ENCODE measurements at regions not wholly inside any gene's neighbourhood (a gene's known extent, or its start where the extent isn't known, plus 50 kb on each side); places are given as distances from the start of the nearest gene placed in this dataset.

DNA sequence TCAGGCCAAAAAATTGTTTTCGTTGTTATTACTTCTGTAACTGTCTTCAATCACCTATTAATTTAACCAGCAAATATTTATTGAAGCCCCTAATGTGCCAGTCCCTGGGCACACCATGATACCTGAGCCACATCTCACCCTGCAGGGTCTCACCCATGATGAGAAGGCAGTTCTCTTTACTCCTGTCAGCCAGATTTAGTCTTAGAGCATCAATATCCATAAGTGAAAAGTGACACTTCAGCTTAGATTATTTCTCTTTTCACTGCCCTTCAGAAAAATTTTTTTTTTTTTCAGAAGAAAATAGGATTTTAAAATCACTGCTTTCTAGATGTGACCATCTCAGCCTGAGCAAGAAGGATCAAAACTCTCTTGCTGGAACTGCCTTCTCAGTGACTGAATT lies 258.6 kb upstream of the NFE2L3 start:
- H3K4me3 ChIP-seq (ENCODE audit: low read depth, low read length): no peak overlapping the region

DNA sequence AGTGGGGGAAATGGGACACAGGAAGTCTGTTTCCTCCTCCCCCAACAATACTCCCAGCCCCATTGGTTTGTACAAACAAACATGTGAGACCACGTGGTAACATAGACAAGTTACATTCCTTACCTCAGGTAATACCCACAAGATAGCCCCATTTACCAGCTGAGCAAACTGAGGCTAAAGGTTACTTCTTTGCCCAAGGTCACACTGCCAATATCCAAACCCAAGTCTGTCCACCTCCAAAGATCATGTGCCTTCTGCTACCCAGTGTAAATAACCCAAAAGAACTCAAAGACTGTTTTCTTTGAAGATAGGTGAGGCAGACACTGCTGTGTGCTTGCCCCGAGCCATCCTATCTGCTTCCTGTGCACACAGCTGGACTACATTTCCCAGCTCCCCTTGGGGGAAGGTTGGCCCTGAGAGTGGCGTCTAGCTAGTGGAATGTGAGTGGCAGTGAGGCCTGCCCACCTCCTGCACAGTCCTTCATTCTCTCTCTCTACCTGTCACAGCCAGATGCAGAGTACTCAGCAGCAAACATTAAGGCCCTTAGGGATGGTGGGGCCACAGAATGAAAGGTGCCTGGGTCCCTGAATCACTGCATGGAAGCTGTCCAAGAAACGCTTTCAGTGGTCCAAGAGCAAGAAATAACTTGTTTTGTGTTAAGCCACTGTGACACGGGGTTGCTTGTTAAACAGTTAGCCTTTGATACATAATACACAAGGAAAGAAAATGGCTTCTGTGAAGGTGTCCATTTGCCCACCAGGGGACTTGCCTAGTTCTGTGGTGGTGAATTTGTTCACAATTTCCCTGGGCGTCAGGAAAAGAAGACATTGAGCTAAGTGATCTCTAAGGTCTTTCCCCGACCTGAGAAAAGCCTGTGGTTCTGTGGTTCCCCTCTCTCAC lies 257.7 kb upstream of the NFE2L3 start:
- no peak overlapping the region for H3K4me3 ChIP-seq (ENCODE audit: low read depth, low read length)

DNA sequence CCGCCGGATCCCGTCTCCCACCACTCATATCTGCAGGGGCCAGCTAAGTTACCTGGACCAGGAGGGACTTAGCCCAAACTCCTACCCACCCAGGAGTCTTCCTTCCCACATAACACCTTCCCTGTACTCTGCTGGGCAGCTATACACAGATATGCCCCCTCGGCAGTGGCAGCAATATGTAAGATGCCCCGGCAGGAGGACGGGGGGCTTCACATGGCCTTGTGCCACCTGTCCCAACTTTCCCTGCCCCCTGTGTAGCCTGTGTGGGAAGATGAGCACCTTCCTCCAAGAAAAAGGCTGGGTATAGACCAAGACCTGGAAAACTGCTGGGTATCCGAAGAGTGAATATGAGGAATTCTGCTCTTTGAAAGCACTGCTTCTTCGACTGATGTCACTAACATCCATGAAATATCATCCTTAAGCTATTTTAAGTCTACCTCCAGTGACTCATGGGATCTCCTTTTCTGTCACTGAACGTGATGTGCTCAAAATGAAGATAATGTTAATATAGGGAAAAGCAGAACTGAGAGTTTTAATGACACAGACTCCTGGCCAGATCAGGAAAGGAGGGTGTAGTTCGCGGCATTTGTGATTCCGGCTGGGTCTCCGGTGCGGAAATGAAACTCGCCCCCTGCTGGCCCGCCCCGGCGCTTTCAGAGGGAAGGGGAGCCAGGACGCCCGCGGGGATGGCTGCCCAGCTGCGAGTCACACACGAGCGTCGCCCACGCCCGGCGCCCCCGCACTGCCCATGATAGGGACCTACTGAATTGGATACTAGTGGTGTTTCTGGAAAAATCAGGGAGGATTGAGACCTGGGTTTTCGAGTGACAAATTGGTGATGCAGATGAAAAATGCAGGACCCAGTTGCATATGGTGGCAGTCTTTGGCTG lies 256.9 kb upstream of the NFE2L3 start:
- H3K4me3 ChIP-seq (ENCODE audit: low read depth, low read length): peak overlapping the region; percentile 70

DNA sequence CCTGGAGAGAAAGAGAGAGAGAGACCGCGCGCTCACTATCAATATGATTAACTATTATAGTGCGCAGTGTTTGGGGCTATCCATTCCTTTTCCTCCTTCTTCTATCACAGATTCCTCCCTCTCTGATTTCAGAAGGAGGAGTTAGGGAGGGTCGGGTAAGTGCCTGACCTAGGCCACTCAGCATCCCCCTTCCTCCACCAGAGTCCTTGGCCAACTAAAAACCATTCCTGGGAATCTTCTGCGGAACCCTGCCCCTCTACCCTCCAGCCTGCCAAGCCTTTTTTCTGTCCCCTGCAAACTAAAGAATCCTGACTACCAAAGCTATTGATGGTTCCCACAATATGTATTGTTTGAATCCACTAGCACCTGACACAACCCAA lies 256.2 kb upstream of the NFE2L3 start:
- peak overlapping the region; percentile 70 for H3K4me3 ChIP-seq (ENCODE audit: low read depth, low read length)

DNA sequence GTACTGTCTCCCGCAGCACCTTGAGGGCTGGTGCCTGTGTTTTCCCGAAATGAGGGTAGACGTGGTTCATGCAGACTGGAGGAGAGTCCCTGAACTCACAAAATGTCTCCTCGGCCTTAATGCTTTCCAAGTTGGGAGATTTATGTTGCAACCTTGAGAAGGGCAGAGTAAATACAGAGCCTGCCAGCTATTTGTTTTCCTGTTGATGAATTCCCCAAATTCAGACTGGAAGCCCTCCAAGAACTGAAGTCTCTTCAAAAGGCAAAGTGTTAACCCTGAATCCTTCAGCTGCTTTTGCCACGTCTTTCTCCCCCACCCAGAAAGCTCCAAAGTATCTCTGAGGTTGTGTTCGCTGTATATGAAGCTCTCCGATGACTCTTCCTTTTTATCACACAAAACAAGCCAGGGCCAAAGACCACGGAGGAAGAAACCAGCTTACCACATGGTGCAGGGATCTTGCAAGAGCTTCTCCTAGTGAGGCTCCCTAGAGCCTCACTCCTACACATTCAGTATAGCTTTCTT lies 254.7 kb upstream of the NFE2L3 start:
- H3K4me3 ChIP-seq (ENCODE audit: low read depth, low read length): no peak overlapping the region

DNA sequence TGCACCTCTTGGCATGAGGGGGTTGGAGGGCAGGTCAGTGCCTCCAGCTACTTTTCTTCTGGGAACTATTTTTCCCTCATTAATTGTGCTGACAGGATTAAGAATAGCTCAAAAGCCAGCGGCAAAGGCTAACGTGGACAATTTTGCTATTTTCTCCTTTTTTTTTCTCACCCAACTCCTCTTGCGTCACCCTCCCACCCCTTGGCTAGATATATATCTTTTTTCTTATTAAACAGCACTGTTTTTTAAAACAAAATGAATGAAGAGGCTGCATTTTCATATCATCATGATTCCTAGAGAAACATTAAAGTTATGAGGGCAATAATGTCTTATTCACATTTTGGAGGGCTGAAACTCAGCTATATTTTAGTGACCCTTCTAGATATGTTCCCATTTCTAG lies 251.8 kb upstream of the NFE2L3 start:
- H3K4me3 ChIP-seq (ENCODE audit: low read depth, low read length): no peak overlapping the region

DNA sequence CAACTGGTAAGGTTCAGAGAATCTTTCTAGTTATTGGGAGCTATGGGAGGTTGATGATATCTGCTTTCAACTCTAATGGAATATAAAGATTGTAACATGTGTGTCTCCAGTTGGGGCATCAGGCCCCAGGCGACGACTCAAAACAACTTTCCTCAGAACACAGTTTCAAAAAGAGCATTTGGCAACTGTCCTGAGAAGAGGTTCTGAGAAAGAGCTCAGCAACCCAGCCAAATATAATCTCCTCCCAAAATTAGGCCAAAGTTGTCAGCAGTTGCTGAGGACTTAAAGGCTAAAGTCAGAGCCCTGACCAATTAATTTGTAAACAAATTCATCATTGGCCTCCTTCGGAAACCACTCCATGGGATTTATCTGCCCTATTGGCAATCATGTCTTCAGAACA lies 251.1 kb upstream of the NFE2L3 start:
- no peak overlapping the region for H3K4me3 ChIP-seq (ENCODE audit: low read depth, low read length)

DNA sequence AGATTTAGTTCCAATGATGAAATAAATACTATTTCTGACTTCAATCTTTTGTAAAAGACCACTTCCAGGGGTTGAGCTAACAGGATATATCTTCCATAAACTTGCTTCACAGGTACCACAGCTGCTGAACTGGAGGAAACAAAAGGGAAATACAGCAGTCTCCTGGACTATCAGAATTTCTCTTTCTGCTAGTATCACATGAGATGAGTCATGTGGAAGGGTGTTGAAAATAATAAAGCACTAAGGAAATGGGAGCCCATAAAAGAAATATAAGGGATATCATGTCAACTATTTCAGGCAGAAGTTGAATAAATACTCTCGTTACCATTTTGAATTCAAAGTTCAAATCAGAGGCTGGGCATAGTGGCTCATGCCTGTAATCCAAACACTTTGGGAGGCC lies 250.3 kb upstream of the NFE2L3 start:
- H3K4me3 ChIP-seq (ENCODE audit: low read depth, low read length): no peak overlapping the region

DNA sequence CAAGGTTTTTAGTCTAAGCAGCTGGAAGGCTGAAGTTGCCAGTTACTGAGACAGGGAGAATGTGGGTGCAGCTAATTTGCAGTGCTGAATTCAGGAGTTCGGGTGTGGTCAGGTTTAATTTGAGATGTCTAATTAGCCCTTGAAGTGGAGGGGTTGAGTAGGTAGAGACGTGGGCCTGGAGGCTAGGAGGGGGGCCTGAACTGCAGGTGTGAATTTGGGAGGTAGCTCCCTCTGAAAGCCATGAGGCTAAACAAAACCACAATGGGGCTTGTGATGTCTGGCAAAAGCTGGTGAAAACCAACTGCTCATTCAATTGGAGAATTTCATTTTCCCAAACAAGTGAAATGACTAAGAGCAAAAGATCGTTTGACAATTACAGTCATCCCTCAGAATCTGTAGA lies 246.0 kb upstream of the NFE2L3 start:
- H3K4me3 ChIP-seq (ENCODE audit: low read depth, low read length): no peak overlapping the region

DNA sequence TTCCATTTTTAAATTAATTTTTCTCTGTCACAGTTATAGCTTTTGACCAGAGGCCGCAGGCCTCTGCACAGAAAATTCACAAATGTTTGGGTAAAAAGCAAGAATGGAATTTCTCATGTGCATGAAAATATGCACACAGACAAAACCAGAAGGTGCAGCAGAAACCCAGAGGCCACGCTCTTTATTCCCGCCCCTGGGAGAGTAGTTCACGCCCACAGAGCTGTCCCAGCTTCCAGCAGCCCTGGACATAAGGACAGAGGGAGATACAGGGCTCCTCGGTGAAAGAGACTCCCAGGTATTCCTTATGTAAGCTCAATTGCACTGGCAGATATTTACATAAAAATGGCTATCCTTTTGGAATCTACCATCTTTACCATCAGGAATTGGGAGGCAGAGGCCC lies 245.2 kb upstream of the NFE2L3 start:
- no peak overlapping the region for H3K4me3 ChIP-seq (ENCODE audit: low read depth, low read length)

DNA sequence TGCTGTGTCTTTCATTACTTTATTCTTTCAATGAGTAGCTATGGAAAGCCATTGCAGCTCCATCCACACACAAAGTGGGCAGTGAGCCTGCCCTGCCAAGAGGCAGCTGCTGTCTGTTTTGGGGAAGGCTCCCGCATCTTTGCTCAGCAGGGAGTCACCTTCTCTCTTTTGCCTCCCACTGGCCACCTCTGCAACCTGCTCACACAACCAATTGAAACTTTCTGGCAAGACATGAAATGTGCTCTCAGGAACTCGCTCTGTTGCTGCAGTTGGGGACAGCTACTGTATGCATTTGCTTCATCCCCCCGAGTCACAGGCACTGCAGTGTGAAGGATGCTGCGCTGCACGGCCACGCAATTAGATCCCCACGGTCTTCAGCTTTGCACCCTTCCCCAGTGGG lies 244.8 kb upstream of the NFE2L3 start:
- no peak overlapping the region for H3K4me3 ChIP-seq (ENCODE audit: low read depth, low read length)

DNA sequence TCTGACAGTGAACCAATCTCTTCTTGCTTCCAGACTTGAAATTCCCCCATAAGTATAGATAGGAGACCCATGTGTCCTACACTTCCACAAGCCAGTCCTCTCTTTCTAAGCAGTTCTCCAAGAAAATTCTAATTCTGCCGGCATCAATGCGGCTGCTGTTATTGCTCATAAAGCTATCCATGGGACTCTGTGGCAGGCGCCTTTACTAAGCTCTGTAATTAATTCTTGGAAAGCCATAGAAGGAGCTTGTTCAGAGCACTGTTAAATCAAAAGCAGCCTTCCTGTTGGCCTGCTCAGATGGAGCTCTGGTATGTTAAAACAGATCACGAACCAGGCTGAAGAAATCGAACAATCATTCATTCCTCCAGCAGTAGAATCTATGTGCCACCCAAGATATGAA lies 244.3 kb upstream of the NFE2L3 start:
- H3K4me3 ChIP-seq (ENCODE audit: low read depth, low read length): no peak overlapping the region

DNA sequence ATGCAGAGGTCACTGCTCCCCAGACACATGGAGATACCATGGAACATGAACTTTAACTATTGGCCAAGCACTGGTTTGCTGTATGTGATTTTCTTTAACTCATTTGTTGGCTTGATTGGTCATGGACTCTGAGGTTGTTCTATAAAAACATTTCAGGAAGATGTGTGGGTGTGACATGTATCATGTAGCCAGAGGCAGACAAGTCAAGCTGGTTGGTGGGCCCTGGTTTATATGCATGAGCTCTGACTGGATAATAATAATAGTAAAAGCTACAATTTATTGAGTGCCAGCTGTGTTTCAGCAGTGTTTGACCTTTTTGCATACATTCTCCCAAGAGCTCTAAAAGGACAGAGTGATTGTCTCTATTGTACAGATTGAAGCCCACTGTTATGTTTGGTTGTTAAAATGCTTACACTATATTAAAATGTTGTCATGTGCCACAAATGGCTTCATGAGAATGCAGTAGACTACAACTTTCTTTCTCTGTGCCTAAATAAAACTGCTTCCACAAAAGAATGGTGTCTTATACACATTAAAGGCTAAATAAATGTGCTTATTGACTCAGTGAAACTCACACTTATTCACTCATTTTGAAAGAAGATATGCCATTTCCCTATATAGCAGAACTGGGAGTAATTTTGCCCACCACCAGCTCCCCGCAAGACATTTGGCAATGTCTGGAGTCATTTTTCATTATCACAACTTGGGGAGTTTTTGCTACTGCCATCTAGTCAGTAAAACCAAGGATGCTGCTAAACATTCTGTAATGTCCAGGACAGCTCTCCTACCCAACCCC lies 243.6 kb upstream of the NFE2L3 start:
- H3K4me3 ChIP-seq (ENCODE audit: low read depth, low read length): no peak overlapping the region

DNA sequence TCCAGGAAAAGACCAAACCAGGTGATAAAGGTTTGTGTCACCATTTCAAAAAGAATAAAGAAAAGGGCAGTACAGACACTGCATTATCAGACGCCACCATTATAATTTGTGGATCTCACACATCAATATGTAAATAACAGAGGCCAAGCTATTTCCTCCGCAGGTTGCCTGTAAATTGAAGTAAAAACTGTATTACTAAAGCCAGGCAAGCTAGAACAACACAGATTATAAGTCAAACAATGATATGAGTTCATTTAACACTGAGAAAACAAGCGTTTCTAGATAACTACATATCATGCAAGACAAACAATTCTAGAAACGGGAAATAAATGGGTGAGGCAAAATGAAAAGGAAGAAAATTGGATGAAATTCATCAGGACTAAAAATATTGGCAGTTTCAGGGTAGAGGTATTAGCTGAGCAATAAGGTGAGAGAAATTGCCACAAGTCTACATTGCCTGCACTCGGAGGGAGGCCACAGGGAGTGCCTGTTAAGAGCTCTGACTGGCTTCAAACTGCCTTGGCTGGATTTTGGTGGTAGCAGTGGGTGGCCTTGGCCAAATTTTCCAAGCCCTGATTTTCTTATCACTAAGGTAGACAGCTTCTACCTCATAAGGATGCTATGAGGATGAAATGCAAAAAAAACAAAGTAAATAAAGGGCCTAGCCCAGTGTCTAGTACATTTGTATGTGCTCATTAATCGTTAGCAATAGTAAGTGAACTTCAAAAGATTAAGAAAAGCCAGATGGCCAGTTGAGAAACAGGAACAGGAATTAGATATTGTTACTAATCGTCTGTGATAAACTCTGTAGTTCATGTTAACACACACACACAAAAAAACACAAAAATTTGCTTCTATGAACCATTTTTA lies 240.0 kb upstream of the NFE2L3 start:
- no peak overlapping the region for H3K4me3 ChIP-seq (ENCODE audit: low read depth, low read length)

DNA sequence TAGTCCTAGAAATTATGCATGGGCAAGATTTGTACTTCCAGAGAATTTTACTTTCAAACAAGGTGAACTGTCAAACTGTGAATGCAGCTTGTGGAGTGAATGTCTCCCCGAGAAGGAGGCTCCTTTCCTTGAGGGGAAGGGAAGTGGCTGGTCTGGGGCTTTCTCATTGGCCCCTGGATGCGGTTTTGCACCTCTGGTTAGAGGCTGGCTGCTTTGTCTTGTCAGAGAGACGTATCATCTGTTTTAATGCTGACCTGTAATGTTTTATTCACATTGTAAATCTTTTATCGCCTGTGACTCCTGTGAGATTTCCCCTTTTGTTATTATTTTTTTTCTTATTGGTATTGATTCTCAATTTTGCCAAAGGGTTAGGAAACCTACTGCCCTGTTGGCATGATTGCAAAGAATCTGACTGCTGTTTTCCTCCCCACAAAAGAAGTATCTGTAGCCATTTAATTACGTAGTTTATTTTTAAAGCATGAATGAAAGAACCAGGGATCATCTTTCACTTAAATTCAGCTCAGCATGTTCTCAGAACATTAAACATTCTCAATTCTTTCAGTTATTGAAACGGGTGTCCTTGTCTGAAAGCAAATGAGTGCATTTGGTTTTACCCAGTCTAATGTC lies 238.3 kb upstream of the NFE2L3 start:
- no peak overlapping the region for H3K4me3 ChIP-seq (ENCODE audit: low read depth, low read length)

DNA sequence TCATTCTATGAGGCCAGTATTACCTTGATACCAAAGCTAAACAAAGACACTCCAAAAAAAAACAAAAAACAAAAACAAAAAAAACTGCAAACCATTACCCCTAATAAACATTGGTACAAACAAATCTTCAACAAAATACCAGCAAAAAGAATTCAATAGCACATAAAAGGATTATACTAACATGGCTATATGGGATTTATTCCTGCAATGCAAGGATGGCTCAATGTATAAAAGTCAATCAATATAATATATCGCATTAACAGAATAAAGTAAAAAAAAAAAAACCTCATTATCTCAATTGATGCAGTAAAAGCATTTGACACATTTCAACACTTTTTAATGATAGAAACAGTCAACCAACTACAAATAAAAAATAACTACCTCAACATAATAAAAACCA lies 233.3 kb upstream of the NFE2L3 start:
- H3K4me3 ChIP-seq (ENCODE audit: low read depth, low read length): no peak overlapping the region

DNA sequence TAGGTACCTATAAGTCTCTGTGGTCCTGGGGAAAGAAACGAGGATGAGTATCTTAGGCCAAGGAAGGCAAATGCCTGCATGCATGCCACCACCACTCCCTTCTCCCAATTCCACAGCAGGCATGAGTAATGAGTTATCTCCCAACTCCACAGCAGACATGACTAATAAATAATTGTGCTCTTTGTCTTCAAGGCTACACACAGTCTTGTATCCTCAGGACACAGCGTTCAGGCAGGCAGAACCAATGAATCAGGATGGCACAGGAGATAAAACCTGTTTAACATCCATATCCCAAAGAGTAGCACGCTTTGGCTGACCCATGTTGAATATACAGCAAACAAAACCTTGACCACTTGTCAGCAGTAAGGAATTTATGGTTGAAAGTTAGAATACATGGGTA lies 229.7 kb upstream of the NFE2L3 start:
- H3K4me3 ChIP-seq (ENCODE audit: low read depth, low read length): no peak overlapping the region

DNA sequence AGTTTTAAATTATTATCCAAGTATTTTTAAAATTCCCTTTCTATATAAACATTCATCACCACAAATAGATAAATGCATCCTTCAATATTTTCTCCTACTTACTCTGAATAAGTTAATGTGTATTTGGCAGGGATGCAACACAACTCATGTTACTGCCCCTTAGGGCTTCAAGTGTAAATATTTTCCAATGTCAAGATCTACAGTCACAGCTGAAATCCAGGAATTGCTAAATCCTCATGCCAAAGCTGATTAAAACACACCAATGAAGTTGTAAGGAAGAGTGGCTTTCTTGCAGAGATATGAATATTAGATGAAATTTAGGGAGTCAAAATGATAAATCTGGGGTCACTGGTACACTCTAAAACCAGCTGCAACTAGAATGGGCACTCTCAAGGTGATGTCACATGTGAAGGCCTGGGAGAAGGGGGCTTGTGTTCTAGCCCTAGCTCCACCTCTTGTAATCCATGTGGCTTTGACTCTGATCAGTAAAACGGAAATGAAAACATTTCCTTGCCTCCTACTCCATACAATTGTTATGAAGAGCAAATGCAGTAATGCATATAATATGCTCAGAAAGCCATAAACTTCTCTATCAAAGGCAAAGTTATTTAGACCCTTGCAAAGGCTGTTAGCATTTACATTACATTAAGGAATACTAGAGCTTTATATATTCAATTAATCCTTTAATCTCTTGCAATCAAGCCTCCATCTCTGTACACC lies 228.1 kb upstream of the NFE2L3 start:
- H3K4me3 ChIP-seq (ENCODE audit: low read depth, low read length): no peak overlapping the region

DNA sequence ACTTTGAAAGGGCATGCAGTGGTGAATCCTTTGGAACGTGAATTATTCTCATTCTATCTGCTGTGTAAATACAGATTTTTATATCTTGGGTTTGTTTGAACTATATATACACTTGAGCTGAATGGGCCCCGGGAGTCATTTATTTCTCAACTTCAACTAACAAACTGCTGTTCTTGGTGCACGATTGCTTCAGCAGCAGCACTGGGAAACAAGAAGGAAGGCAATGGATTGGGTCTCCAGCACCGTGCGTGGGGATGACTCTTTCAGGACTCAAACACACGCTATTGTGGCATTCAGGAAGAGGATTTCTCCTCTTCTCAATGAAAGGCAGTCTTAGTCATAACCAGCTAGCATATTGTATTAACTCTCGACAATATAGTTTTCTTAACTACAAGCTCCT lies 226.0 kb upstream of the NFE2L3 start:
- H3K4me3 ChIP-seq (ENCODE audit: low read depth, low read length): no peak overlapping the region

All from iPS-11a (cell line).